Body of pancreas (tissue), 4 donors: ENCODE measurements at regions not wholly inside any gene's neighbourhood (a gene's known extent, or its start where the extent isn't known, plus 50 kb on each side); places are given as distances from the start of the nearest gene placed in this dataset.

Experiments used
- POLR2A ChIP-seq, 3 donors: fragments of 450-650 bp; IDR thresholded peaks; one replicate each; pipeline ENCODE4 v1.6.1; 2016; ENCODE audit warnings: antibody characterized with exemption in 3 of 3, mild to moderate bottlenecking in 2 of 3
- TF ChIP-seq, protein P1 (sequence below), 7 experiments: fragments of 450-650 bp in 4 of 7; fragments of 200-600 bp in 3 of 7; sonication (generic) in 3 of 7; IDR thresholded peaks; one replicate each; pipeline ENCODE4 v1.5.1; 2016 to 2019; ENCODE audit warnings: antibody characterized with exemption in 7 of 7

DNA sequence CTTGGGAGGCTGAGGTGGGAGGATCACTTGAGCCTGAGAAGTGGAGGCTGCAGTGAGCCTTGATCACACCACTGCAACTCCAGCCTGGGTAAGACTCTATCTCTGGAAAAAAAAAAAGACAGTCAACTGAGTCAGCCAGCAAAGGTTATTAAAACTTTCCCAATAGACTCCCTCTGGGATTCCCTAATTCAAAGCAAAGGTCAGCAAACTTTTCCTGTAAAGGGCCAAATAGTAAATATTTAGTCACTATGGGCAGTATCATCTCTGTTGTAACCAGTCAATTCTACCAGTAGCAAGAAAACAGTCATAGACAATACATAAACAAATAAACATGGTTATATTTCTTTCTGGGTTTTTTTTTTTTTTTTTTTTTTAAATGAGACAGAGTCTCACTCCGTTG is 122.5 kb downstream of the IPO8 start:
- TF ChIP-seq, protein P1, sequence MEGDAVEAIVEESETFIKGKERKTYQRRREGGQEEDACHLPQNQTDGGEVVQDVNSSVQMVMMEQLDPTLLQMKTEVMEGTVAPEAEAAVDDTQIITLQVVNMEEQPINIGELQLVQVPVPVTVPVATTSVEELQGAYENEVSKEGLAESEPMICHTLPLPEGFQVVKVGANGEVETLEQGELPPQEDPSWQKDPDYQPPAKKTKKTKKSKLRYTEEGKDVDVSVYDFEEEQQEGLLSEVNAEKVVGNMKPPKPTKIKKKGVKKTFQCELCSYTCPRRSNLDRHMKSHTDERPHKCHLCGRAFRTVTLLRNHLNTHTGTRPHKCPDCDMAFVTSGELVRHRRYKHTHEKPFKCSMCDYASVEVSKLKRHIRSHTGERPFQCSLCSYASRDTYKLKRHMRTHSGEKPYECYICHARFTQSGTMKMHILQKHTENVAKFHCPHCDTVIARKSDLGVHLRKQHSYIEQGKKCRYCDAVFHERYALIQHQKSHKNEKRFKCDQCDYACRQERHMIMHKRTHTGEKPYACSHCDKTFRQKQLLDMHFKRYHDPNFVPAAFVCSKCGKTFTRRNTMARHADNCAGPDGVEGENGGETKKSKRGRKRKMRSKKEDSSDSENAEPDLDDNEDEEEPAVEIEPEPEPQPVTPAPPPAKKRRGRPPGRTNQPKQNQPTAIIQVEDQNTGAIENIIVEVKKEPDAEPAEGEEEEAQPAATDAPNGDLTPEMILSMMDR (IDR thresholded peaks at IDR 0.05) = no peak
- TF ChIP-seq POLR2A (IDR thresholded peaks at IDR 0.05) = no peak
